ENCODE measurements at regions not wholly inside any gene's neighbourhood (a gene's known extent, or its start where the extent isn't known, plus 50 kb on each side); places are given as distances from the start of the nearest gene placed in this dataset.

GRCh38 chr4:189765301-189765700, 175.4 kb upstream of the FRG1 start:
- TF ChIP-seq POLR2A (IDR thresholded peaks at IDR 0.05) (no peak), EP300 (IDR thresholded peaks at IDR 0.05) (no peak)
- TF ChIP-seq, protein P1, sequence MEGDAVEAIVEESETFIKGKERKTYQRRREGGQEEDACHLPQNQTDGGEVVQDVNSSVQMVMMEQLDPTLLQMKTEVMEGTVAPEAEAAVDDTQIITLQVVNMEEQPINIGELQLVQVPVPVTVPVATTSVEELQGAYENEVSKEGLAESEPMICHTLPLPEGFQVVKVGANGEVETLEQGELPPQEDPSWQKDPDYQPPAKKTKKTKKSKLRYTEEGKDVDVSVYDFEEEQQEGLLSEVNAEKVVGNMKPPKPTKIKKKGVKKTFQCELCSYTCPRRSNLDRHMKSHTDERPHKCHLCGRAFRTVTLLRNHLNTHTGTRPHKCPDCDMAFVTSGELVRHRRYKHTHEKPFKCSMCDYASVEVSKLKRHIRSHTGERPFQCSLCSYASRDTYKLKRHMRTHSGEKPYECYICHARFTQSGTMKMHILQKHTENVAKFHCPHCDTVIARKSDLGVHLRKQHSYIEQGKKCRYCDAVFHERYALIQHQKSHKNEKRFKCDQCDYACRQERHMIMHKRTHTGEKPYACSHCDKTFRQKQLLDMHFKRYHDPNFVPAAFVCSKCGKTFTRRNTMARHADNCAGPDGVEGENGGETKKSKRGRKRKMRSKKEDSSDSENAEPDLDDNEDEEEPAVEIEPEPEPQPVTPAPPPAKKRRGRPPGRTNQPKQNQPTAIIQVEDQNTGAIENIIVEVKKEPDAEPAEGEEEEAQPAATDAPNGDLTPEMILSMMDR (IDR thresholded peaks at IDR 0.05) = no peak

DNA sequence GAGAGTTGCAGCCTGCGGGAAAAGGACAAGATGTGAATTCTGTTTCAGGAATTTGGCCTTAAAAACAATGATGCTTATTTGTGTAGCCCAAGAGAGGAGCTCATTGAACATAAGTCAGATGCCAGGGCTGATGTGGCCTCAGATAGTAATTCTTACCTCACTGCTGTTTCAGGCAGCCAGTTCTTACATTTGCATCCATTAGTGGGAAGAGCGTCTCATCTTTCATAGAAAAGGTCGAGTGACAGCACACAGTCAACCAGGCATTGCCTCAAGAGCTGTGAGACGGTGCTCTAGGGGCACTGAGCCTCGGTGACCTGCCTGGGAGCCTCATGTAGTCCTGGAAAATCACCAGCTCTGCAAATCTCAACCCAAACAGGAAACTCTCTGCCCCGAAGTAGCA, 174.9 kb upstream of the FRG1 start:
- H3K4me3 ChIP-seq = no peak overlapping the region
- H3K9me3 ChIP-seq = no peaks in the 10 kb centered on the region
- TF ChIP-seq POLR2A (IDR thresholded peaks at IDR 0.05) (no peak), EP300 (IDR thresholded peaks at IDR 0.05) (no peak)
- TF ChIP-seq, protein P1 (IDR thresholded peaks at IDR 0.05) = no peak
- 65 to 68% methylated on average over 6 of the region's 6 CpGs for WGBS, 2 donors
- H3K27ac ChIP-seq = no peak overlapping the region
- H3K4me1 ChIP-seq = no peaks in the 10 kb centered on the region
- H3K27me3 ChIP-seq = no peaks in the 10 kb centered on the region
- no peak for DNase-seq (ENCODE audit: low spot score in 2 of 2)
- H3K36me3 ChIP-seq = no peaks in the 10 kb centered on the region

More at GRCh38 chr4:189765301-189765700, 175.4 kb upstream of the FRG1 start:
- Histone ChIP-seq H3K4me3 (no peak overlapping the region), H3K27me3 (no peaks in the 10 kb centered on the region), H3K36me3 (no peaks in the 10 kb centered on the region), H3K27ac (no peak overlapping the region), H3K4me1 (no peaks in the 10 kb centered on the region), H3K9me3 (no peaks in the 10 kb centered on the region)
- no peak for DNase-seq (ENCODE audit: low spot score in 2 of 2)
- WGBS, 2 donors = 88 to 94% methylated on average over 10 of the region's 10 CpGs

- H3K27ac ChIP-seq = no peak overlapping the region
- no peak for DNase-seq (ENCODE audit: low spot score in 2 of 2)
- WGBS, 2 donors = 71 to 78% methylated on average over 4 of the region's 4 CpGs
- H3K4me1 ChIP-seq = no peaks in the 10 kb centered on the region
- H3K27me3 ChIP-seq = no peaks in the 10 kb centered on the region
- TF ChIP-seq, protein P1 (IDR thresholded peaks at IDR 0.05) = no peak
- TF ChIP-seq POLR2A (IDR thresholded peaks at IDR 0.05) (no peak), EP300 (IDR thresholded peaks at IDR 0.05) (no peak)
- no peak overlapping the region for H3K4me3 ChIP-seq
- no peaks in the 10 kb centered on the region for H3K36me3 ChIP-seq
- no peaks in the 10 kb centered on the region for H3K9me3 ChIP-seq
Measured at GRCh38 chr4:189767941-189768340, 172.7 kb upstream of the FRG1 start.

DNA sequence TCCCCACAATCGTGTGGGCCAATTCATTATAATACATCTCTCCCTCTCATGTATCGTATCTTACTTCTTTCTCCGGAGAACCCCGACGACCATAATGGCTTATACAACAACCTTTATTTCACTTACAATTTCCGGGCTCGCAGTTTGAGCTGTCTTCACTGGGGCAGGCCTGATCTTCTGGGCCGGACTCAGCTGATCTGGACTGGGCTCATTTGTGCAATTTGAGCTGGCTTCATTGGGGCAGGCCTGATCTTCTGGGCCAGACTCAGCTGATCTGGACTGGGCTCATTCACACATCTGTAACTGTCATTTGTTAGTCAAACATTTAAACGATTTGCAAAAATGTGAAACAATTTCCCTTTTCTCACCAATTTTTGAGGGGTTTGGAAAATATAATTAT, 171.5 kb upstream of the FRG1 start:
- no peaks in the 10 kb centered on the region for H3K36me3 ChIP-seq
- WGBS, 2 donors = 55 to 87% methylated on average over 9 of the region's 9 CpGs
- no peak overlapping the region for H3K4me3 ChIP-seq
- no peaks in the 10 kb centered on the region for H3K4me1 ChIP-seq
- H3K27me3 ChIP-seq = no peaks in the 10 kb centered on the region
- H3K27ac ChIP-seq = no peak overlapping the region
- no peak for DNase-seq (ENCODE audit: low spot score in 2 of 2)
- TF ChIP-seq EP300 (IDR thresholded peaks at IDR 0.05) (no peak), POLR2A (IDR thresholded peaks at IDR 0.05) (no peak)
- TF ChIP-seq, protein P1 (IDR thresholded peaks at IDR 0.05) = no peak
- no peaks in the 10 kb centered on the region for H3K9me3 ChIP-seq

GRCh38 chr4:189771696-189772361, 168.8 kb upstream of the FRG1 start:
- WGBS, 2 donors = 87% methylated on average over 11 of the region's 11 CpGs
- DNase-seq (ENCODE audit: low spot score in 2 of 2) = no peak
- Histone ChIP-seq H3K9me3 (no peaks in the 10 kb centered on the region), H3K4me3 (no peak overlapping the region), H3K4me1 (no peaks in the 10 kb centered on the region), H3K27me3 (no peaks in the 10 kb centered on the region), H3K27ac (no peak overlapping the region), H3K36me3 (no peaks in the 10 kb centered on the region)
- TF ChIP-seq, protein P1 (IDR thresholded peaks at IDR 0.05) = no peak
- no peak for TF ChIP-seq EP300 (IDR thresholded peaks at IDR 0.05)
- TF ChIP-seq POLR2A (IDR thresholded peaks at IDR 0.05) = no peak
